HG03025 (cell line): ENCODE measurements at regions not wholly inside any gene's neighbourhood (a gene's known extent, or its start where the extent isn't known, plus 50 kb on each side); places are given as distances from the start of the nearest gene placed in this dataset.
"Not testable (repeated sequence)": the region's sequence is repeated elsewhere in the genome, so short reads cannot be mapped to it uniquely, and the experiment has no call there.

Experiments
- ATAC-seq: cut with Tn5 transposase; IDR thresholded peaks from one replicate; pipeline ENCODE4 v1.9.1; 2021; ENCODE audit warnings: mild to moderate bottlenecking, moderate library complexity; ENCODE audit not compliant: unreplicated experiment, low FRiP score

DNA sequence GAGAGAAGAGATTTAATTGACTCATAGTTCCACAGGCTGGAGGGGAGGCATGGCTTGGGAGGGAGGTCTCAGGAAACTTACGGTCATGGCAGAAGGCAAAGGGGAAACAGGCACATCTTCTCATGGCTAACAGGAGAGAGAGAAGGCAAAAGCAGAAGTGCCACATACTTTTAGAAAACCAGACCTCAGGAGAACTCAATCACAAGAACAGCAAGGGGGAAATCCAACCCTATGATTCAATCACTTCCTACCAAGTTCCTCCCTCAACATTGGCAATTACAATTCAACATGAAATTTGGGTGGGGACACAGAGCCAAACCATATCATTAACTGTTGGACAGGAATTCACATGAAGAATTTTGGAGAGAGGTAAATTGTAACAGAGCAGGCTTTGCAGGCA is 485.3 kb upstream of the PITX2 start:
- ATAC-seq = no peak

GRCh38 chr4:111113591-111113990 is 490.7 kb upstream of the PITX2 start:
- no peak for ATAC-seq

GRCh38 chr4:111115881-111116280 is 493.0 kb upstream of the PITX2 start:
- ATAC-seq = no peak

DNA sequence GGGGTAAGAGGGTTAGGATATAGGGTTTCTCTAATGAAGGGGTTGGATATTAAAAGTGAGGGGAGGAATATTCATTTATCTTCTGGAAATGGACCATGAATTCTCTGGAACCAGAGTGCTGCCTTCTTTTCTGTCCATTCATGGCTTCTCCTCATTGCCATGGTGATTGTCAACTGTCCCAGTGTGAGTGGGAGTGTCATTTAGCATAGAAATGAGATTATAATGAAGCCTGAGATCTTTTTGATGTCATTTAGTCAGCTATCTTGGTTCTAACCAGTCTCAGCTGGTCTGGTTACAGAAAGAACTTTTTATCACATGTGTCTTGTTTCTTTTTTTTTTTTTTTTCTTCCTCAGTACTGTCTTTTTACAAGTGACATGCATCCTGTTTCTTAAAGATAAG is 497.3 kb upstream of the PITX2 start:
- no peak for ATAC-seq

GRCh38 chr4:111126340-111126739 is 503.5 kb upstream of the PITX2 start:
- no peak for ATAC-seq

DNA sequence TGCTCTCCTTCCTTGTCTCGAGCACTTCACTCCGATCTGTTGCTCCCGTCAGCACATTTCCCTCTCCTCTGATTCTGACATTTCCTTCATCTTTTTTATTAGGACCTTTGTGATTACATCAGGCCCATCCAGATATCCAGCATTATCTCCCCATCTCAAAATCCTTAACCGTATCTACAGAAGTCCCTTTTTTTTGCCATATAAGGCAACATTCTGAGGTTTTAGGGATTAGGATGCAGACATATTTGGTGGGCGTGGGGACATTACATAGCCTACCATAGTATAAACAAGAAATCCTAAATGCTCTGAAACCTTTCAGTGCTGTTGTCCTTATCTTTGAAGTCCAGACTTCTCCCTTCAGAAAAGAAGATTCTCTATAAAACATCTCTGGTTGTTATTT is 505.0 kb upstream of the PITX2 start:
- ATAC-seq = no peak

GRCh38 chr4:111128327-111128726 is 505.4 kb upstream of the PITX2 start:
- ATAC-seq = no peak

DNA sequence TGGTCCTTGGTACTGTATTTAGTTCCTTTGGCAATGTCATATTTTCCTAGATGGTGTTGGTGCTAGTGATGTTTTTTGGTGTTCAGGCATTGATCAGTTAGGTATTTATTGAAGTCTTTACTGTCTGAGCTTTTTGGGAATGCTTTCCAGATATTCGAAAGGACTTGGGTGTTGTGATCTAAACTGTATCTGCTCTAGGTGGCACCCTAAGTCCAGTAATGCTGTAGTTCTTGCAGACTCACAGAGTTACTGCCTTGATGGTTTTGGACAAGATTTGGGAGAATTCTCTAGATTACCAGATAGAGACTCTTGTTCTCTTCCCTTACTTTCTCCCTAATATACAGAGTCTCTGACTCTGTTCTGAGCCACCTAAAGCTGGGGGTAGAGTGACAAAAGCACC is 513.6 kb upstream of the PITX2 start:
- ATAC-seq = no peak

GRCh38 chr4:111136967-111137366 is 514.1 kb upstream of the PITX2 start:
- no peak for ATAC-seq

GRCh38 chr4:111143510-111143909 is 520.6 kb upstream of the PITX2 start:
- no peak for ATAC-seq

DNA sequence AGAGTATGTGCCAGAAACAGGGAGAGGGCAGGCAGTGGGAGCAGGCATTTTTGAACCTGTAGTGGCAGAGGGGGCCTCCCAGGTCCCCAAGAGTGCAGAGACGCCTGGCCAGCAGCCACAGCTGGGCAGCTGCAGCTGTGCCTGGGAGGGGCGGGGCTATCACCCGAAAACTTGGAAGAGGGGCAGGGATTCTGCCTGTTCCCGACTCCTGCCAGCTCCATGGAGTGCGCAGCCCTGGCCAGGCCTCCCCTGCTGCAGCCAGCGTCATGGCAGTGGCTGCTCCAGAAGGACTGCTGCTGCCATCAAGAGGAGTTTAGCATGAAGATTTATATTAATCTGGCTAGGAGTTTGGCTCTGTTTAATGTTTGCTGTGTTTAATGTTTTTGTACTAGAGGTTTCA is 532.1 kb upstream of the PITX2 start:
- no peak for ATAC-seq

- not testable (repeated sequence) for ATAC-seq
Measured at GRCh38 chr4:111164556-111164955, 541.7 kb upstream of the PITX2 start.

GRCh38 chr4:111174331-111174730 is 551.5 kb upstream of the PITX2 start:
- ATAC-seq = no peak

DNA sequence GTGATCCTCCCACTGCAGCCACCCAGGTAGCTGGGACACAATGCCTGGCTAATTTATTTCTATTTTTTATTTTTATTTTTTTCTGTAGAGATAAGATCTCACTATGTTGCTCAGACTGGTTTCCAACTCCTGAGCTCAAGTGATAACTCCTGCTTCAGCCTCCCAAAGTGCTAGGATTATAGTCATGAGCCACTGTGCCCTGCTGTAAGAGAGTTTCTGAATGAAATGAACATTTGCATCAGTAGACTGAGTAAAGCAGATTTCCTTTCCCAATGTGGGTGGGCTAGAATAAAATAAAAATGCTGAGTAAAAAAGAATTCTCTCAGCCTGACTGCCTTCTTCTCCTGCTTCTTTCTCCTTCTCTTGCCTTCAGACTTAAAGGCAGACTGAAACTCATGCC is 555.4 kb upstream of the PITX2 start:
- no peak for ATAC-seq

DNA sequence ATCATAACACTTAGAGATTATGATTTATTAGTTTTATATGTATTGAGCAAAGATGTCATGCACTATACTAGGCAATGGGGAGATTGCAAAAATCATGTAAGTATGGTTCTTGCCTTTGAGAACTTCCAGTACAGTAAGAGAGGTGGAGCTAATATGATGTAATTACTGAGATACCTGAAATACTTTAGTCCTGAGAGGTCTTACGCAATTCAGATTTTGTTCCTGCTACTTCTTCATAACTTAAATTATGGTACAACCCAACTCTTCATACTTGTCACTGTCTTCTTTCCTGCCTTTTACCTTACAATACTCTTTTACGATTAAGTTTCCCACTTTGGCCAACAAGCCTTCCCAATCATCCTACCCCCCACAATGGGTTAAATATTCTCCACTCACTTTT is 564.2 kb upstream of the PITX2 start:
- no peak for ATAC-seq

DNA sequence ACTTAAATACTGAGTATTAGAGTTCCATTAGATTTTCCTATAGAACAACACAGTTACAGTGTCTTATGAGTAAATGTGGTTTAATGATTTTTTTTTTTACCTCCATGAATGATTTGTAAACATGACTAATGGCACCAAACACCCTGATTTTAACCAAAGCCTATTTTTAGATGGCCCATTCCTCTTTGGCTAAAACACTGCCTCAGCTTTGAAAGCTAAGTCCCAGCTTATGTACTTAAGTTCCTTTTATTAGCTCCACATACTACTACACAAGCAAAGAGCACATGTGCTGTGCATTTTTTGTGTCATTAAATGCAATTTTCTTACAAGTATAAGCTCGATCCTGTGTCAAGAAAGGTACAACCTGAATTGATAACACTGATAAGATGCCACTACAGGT is 575.6 kb upstream of the PITX2 start:
- no peak for ATAC-seq

DNA sequence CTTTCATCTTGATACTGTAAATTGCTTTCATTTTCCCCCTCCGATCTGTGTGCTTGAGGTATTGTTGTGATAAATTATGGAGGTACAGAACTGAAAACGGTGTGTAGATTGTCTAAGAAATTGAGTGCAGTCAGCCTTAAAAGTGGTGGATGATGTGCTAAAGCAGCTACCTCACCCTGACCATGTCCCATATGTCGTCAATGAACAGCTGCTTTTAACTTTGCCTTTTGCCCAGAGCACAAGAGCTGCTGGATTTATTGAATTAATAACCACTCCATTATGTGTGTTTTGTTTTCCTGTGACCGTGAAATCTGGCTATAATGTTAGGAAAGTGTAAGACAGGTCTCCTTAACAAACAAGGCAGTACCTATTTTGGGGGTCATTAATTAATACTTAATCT is 581.9 kb upstream of the PITX2 start:
- no peak for ATAC-seq

- ATAC-seq = no peak
Measured at GRCh38 chr4:111208970-111209369, 586.1 kb upstream of the PITX2 start.

DNA sequence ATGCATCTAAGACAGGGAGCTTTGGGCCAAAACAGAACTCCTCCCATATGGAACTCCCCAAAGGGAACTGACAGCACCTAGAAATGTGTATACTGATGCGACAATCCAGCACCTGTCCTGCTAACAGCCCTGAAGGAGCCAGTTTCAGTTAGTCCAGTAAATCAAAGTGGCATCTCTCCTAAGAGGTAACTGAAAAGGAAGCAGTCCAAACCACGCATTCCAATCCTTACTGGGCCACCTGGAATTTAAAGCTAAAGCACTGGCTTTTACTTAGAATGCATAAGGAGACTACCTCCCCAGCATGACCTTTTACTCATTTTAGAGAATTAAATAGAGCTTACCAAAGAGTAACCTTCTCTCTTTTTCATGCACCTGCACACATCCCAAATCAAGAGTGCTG is 586.8 kb upstream of the PITX2 start:
- no peak for ATAC-seq

- ATAC-seq = no peak
Measured at GRCh38 chr4:111210595-111210994, 587.7 kb upstream of the PITX2 start.

- ATAC-seq = no peak
Measured at GRCh38 chr4:111213531-111213930, 590.7 kb upstream of the PITX2 start.

DNA sequence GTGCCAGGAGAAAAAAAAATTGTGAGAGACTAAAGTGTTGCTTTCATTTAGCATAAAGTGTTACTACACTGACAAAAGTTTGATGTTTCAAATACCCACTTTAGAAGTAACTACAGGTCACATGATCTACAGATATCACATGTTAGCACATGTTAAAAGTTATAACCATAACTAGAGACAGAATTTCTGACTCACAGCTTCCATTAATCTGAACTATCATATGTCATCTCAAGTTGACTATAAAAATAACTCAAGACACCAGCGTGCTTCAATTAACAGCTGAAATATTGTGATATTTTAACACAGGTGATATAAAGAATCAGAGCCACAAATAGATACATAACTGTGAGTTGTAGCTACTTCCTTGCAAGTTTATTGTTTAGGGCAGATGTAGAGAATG is 591.5 kb upstream of the PITX2 start:
- no peak for ATAC-seq

DNA sequence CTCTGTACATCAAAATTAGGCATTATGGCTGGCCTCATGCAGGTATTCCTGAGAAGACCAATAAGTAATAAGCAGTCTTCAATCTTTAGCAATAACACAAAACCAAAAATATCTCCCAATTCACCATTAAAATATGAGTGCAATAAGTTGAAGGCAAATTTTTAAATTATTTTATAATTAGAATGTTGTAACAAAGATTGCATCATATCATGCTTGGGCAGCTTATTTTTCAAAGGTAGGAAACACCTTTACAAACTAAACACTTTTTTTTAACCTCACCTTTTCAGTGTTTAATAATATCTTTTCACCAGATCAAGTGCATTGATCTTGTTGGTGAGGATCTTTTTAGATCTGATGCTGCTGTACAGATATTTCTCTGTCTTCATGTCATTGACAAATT is 592.9 kb upstream of the PITX2 start:
- no peak for ATAC-seq

DNA sequence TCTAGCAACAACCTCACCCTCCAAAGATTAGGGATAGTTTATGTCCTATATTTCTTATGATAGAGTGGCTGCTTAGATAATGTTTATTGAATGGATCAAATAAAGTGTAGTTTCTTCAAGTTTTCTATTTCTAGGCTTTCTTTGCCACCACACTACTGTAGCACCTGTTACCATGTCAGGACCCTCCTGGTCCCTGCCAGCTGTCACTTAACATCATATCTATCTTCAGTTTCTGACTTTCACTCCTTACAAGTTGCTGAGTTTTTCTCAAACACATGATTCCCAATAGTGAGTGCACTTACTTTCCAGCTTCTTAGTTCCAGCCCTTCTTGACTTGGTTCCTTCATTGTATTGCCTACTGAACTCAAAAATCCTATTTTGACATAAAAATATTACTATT is 593.9 kb upstream of the PITX2 start:
- ATAC-seq = no peak
